ENCODE measurements at regions not wholly inside any gene's neighbourhood (a gene's known extent, or its start where the extent isn't known, plus 50 kb on each side); places are given as distances from the start of the nearest gene placed in this dataset.

DNA sequence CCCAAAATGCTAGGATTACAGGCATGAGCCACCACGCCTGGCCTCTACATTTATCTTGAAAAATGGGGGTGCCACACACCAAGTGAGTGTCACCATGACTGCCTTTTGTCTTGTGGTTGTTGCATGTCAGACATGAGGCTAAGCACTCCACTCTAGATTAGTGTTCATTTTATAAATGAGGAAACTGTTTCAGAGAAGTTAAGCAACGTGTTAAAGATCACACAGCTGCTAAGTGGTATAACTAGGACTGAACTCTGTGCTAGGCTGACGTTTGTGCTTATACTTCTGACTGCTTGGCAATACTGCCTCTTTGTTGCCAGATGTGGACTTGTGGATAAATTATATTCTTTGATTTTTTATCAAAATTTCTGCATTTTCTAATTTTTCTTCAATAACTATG is 50.8 kb upstream of the SMAD6 start:
- peaks cover 3% of the 10 kb centered on the region for H3K36me3 ChIP-seq
- H3K9me3 ChIP-seq: no peaks in the 10 kb centered on the region
- TF ChIP-seq, protein P1, sequence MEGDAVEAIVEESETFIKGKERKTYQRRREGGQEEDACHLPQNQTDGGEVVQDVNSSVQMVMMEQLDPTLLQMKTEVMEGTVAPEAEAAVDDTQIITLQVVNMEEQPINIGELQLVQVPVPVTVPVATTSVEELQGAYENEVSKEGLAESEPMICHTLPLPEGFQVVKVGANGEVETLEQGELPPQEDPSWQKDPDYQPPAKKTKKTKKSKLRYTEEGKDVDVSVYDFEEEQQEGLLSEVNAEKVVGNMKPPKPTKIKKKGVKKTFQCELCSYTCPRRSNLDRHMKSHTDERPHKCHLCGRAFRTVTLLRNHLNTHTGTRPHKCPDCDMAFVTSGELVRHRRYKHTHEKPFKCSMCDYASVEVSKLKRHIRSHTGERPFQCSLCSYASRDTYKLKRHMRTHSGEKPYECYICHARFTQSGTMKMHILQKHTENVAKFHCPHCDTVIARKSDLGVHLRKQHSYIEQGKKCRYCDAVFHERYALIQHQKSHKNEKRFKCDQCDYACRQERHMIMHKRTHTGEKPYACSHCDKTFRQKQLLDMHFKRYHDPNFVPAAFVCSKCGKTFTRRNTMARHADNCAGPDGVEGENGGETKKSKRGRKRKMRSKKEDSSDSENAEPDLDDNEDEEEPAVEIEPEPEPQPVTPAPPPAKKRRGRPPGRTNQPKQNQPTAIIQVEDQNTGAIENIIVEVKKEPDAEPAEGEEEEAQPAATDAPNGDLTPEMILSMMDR (IDR thresholded peaks at IDR 0.05; ENCODE audit: low read depth, low read length): no peak
- peaks cover 16% of the 10 kb centered on the region for H3K4me1 ChIP-seq
- H3K4me3 ChIP-seq (ENCODE audit: low read depth, low read length): no peak overlapping the region
- H3K27me3 ChIP-seq: no peaks in the 10 kb centered on the region
- no peak for DNase-seq

DNA sequence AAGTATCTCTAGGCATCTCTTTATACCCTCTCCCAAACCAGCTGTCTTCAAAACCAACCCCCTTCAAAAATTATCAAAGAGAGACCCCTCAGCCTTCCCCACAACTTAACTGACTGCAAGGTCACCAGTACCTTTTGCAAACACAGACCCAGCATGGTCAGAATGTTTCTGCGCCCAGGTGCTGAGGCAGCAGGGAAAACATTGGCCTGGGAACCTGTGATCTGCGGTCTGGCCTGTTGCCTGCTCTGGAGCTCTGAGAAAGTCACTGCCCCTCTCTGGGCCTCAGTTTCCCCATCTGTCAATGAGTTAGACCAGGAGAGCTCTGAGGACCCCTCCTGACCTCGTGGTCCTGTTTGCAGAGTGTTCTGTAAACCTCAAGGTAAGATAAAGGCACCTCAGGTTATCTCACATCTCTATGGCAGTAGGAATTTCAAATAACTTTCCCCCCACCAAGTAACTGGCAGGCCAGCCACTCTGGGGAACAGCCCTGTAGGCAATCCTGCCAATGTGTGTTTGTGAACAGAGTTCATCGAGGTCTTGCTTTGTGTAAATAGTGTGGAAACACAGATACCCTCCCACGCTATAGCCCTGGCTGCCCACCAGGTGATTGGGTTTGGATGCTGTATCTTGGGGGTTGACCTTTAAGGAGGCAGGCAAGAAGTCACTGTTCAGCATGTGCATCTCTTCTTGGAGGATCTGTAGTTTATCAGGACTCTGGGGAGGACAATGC is 50.0 kb upstream of the SMAD6 start:
- peaks cover 7% of the 10 kb centered on the region for H3K36me3 ChIP-seq
- H3K27me3 ChIP-seq: no peaks in the 10 kb centered on the region
- H3K4me1 ChIP-seq: peaks cover 9% of the 10 kb centered on the region

More for the DNA sequence above, 50.0 kb upstream of the SMAD6 start:
- DNase-seq: no peak
- H3K9me3 ChIP-seq: no peaks in the 10 kb centered on the region
- no peak overlapping the region for H3K4me3 ChIP-seq (ENCODE audit: low read depth, low read length)
- TF ChIP-seq, protein P1 (IDR thresholded peaks at IDR 0.05; ENCODE audit: low read depth, low read length): 0 out of 2 replicates have a peak, but pooled peaks have one; percentile 1
